ENCODE measurements at regions not wholly inside any gene's neighbourhood (a gene's known extent, or its start where the extent isn't known, plus 50 kb on each side); places are given as distances from the start of the nearest gene placed in this dataset.

DNA sequence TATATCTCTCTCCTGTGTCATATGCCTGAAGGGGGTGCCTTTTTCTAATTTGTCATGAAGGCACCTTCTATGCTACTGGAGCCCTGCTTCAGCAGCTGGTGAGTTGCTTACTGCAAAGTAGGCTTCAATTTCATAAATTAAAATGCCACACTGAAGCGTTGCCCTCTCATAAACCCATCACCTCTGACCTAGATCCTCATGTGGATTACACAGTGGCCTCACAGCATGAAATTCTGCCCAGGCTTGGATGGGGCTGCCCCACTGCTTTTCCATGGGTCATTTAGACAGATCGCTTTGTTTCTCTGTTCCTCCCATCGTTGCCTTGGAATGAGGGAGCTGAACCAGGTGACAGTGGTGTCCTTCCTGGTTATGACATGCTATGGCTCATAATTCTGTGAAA is 131.2 kb downstream of the RPL22L1 start:
- no peaks in the 10 kb centered on the region for H3K9me3 ChIP-seq (ENCODE audit: insufficient read depth, low read length)

DNA sequence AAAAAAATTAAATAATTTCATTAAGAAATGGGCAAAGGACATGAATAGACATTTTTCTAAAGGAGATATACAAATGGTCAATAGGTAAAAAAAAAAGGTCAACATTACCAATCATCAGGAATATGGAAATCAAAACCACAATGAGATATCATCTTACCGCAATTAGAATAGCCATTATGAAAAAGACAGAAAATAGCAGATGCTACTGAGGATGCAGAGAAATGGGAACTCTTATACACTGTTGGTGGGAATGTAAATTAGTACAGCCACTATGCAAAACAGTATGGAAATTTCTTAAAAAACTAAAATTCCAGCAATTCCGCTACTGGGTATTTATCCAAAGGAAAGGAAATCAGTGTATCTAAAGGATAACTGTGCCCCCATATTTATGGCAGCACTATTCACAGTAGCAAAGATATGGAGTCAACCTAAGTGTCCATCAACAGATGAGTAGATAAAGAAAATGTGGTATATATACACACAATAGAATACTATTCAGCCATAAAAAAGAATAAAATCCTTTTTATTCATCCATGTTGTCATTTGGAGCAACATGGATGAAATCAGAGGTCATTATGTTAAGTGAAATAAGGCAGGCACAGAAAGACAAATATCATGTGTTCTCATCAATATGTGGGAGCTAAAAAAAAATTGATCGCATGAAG is 132.4 kb downstream of the RPL22L1 start:
- TF ChIP-seq EZH2phosphoT487 (conservative IDR thresholded peaks at IDR 0.05; ENCODE audit: low read length), result no peak
- TF ChIP-seq, protein P1, sequence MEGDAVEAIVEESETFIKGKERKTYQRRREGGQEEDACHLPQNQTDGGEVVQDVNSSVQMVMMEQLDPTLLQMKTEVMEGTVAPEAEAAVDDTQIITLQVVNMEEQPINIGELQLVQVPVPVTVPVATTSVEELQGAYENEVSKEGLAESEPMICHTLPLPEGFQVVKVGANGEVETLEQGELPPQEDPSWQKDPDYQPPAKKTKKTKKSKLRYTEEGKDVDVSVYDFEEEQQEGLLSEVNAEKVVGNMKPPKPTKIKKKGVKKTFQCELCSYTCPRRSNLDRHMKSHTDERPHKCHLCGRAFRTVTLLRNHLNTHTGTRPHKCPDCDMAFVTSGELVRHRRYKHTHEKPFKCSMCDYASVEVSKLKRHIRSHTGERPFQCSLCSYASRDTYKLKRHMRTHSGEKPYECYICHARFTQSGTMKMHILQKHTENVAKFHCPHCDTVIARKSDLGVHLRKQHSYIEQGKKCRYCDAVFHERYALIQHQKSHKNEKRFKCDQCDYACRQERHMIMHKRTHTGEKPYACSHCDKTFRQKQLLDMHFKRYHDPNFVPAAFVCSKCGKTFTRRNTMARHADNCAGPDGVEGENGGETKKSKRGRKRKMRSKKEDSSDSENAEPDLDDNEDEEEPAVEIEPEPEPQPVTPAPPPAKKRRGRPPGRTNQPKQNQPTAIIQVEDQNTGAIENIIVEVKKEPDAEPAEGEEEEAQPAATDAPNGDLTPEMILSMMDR (IDR thresholded peaks at IDR 0.05; ENCODE audit: insufficient read depth, low read length, poor library complexity, severe bottlenecking), result no peak
- H3F3A ChIP-seq (ENCODE audit: insufficient read depth), result no peaks in the 10 kb centered on the region
- no peaks in the 10 kb centered on the region for H3K36me3 ChIP-seq (ENCODE audit: low read length)
- H3K9ac ChIP-seq (ENCODE audit: low read length), result no peak overlapping the region
- H3K79me2 ChIP-seq (ENCODE audit: insufficient read depth, low read length), result no peaks in the 10 kb centered on the region
- no peaks in the 10 kb centered on the region for H3K9me2 ChIP-seq (replicated peaks; ENCODE audit: insufficient read depth, low read length)
- H3K9me3 ChIP-seq (ENCODE audit: insufficient read depth, low read length), result no peaks in the 10 kb centered on the region
- H2AFZ ChIP-seq (ENCODE audit: low read depth, low read length, severe bottlenecking), result no peak overlapping the region
- H3K27me3 ChIP-seq (ENCODE audit: low read length), result no peaks in the 10 kb centered on the region
- H3K4me2 ChIP-seq (ENCODE audit: low read depth, low read length, poor library complexity, severe bottlenecking), result no peak overlapping the region
- no peak overlapping the region for H3K27ac ChIP-seq (ENCODE audit: low read depth, low read length)
- H4K20me1 ChIP-seq (ENCODE audit: low read depth, low read length), result no peaks in the 10 kb centered on the region
- no peak overlapping the region for H3K4me3 ChIP-seq (ENCODE audit: insufficient read depth, low read length, poor library complexity, severe bottlenecking)

More for the DNA sequence above, 131.2 kb downstream of the RPL22L1 start:
- Histone ChIP-seq H3K4me2 (ENCODE audit: low read depth, low read length, poor library complexity, severe bottlenecking) (no peak overlapping the region), H3F3A (ENCODE audit: insufficient read depth) (no peaks in the 10 kb centered on the region), H3K4me3 (ENCODE audit: insufficient read depth, low read length, poor library complexity, severe bottlenecking) (no peak overlapping the region), H3K9ac (ENCODE audit: low read length) (no peak overlapping the region), H2AFZ (ENCODE audit: low read depth, low read length, severe bottlenecking) (no peak overlapping the region), H3K9me2 (replicated peaks; ENCODE audit: insufficient read depth, low read length) (no peaks in the 10 kb centered on the region), H3K79me2 (ENCODE audit: insufficient read depth, low read length) (no peaks in the 10 kb centered on the region), H3K36me3 (ENCODE audit: low read length) (no peaks in the 10 kb centered on the region), H3K27ac (ENCODE audit: low read depth, low read length) (no peak overlapping the region), H3K27me3 (ENCODE audit: low read length) (no peaks in the 10 kb centered on the region), H4K20me1 (ENCODE audit: low read depth, low read length) (no peaks in the 10 kb centered on the region)
- TF ChIP-seq, protein P1 (IDR thresholded peaks at IDR 0.05; ENCODE audit: insufficient read depth, low read length, poor library complexity, severe bottlenecking), result no peak
- TF ChIP-seq EZH2phosphoT487 (conservative IDR thresholded peaks at IDR 0.05; ENCODE audit: low read length), result no peak

GRCh38 chr3:170735821-170736220 is 134.2 kb downstream of the RPL22L1 start:
- H4K20me1 ChIP-seq (ENCODE audit: low read depth, low read length), result no peaks in the 10 kb centered on the region
- H3F3A ChIP-seq (ENCODE audit: insufficient read depth), result no peaks in the 10 kb centered on the region
- no peaks in the 10 kb centered on the region for H3K27me3 ChIP-seq (ENCODE audit: low read length)
- H3K4me3 ChIP-seq (ENCODE audit: insufficient read depth, low read length, poor library complexity, severe bottlenecking), result no peak overlapping the region
- TF ChIP-seq, protein P1 (IDR thresholded peaks at IDR 0.05; ENCODE audit: insufficient read depth, low read length, poor library complexity, severe bottlenecking), result no peak
- TF ChIP-seq EZH2phosphoT487 (conservative IDR thresholded peaks at IDR 0.05; ENCODE audit: low read length), result no peak
- H3K27ac ChIP-seq (ENCODE audit: low read depth, low read length), result no peak overlapping the region
- H2AFZ ChIP-seq (ENCODE audit: low read depth, low read length, severe bottlenecking), result no peak overlapping the region
- H3K9me3 ChIP-seq (ENCODE audit: insufficient read depth, low read length), result no peaks in the 10 kb centered on the region
- H3K9ac ChIP-seq (ENCODE audit: low read length), result no peak overlapping the region
- H3K79me2 ChIP-seq (ENCODE audit: insufficient read depth, low read length), result no peaks in the 10 kb centered on the region
- H3K4me2 ChIP-seq (ENCODE audit: low read depth, low read length, poor library complexity, severe bottlenecking), result no peak overlapping the region
- H3K9me2 ChIP-seq (replicated peaks; ENCODE audit: insufficient read depth, low read length), result no peaks in the 10 kb centered on the region
- H3K36me3 ChIP-seq (ENCODE audit: low read length), result no peaks in the 10 kb centered on the region

All from SU-DHL-6 (cell line).